ENCODE measurements at regions not wholly inside any gene's neighbourhood (a gene's known extent, or its start where the extent isn't known, plus 50 kb on each side); places are given as distances from the start of the nearest gene placed in this dataset.

DNA sequence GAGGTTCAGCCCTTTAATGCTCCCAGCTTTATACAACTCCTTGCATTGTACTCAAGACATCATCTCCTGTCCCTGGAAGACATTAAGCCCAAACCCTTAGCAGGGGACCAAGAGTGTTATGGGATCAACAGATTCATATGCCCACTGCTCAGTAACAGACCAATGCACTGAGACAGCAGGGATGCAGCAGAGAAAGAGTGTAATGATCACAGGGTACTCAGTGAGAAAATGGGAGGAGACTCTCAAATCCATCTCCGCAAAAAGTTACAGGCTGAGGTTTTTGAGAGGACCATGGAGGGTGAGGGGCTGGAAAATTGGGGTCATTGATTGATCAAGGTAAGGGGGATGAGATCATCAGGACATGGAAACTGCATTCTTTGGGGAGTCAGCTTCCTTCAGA is 96.2 kb downstream of the MATN1 start:
- TF ChIP-seq POLR2A (IDR thresholded peaks at IDR 0.05; ENCODE audit: low read depth, low read length) (no peak), POLR2AphosphoS5 (IDR thresholded peaks at IDR 0.05; ENCODE audit: low read depth, low read length) (no peak), TAF1 (IDR thresholded peaks at IDR 0.05; ENCODE audit: borderline replicate concordance, low read depth, low read length) (no peak)
